GM04504 (cell line): ENCODE measurements at regions not wholly inside any gene's neighbourhood (a gene's known extent, or its start where the extent isn't known, plus 50 kb on each side); places are given as distances from the start of the nearest gene placed in this dataset.
"Not testable (repeated sequence)": the region's sequence is repeated elsewhere in the genome, so short reads cannot be mapped to it uniquely, and the experiment has no call there.

ENCODE experiments used
- DNase-seq: peaks from one replicate; pipeline ENCODE4 v3.0.0-alpha.2; 2012; ENCODE audit warnings: low read depth

GRCh38 chr6:79431537-79431933, 105.7 kb downstream of the LCA5 start:
- no peak for DNase-seq

- no peak for DNase-seq
Observed at GRCh38 chr6:79430913-79431536, 106.2 kb downstream of the LCA5 start.

GRCh38 chr6:79427721-79428120, 109.5 kb downstream of the LCA5 start:
- no peak for DNase-seq

- no peak for DNase-seq
Observed at GRCh38 chr6:79426625-79427278, 110.5 kb downstream of the LCA5 start.

- no peak for DNase-seq
Observed at GRCh38 chr6:79425589-79426311, 111.5 kb downstream of the LCA5 start.

GRCh38 chr6:79423216-79423615, 114.0 kb downstream of the LCA5 start:
- DNase-seq: no peak

GRCh38 chr6:79422666-79423065, 114.6 kb downstream of the LCA5 start:
- DNase-seq: no peak

GRCh38 chr6:79421707-79422484, 115.3 kb downstream of the LCA5 start:
- peak; percentile 20 for DNase-seq

- no peak for DNase-seq
Observed at GRCh38 chr6:79421001-79421411, 116.2 kb downstream of the LCA5 start.

- DNase-seq: no peak
Observed at GRCh38 chr6:79420054-79420453, 117.2 kb downstream of the LCA5 start.

GRCh38 chr6:79416931-79417330, 120.3 kb downstream of the LCA5 start:
- DNase-seq: no peak

- no peak for DNase-seq
Observed at GRCh38 chr6:79413562-79414002, 123.6 kb downstream of the LCA5 start.

- no peak for DNase-seq
Observed at GRCh38 chr6:79410806-79411205, 126.4 kb downstream of the LCA5 start.

- no peak for DNase-seq
Observed at GRCh38 chr6:79408256-79408974, 128.8 kb downstream of the LCA5 start.

- DNase-seq: no peak
Observed at GRCh38 chr6:79404677-79405076, 132.6 kb downstream of the LCA5 start.

- DNase-seq: no peak
Observed at GRCh38 chr6:79404261-79404660, 133.0 kb downstream of the LCA5 start.

- DNase-seq: no peak
Observed at GRCh38 chr6:79403563-79403962, 133.7 kb downstream of the LCA5 start.

- DNase-seq: no peak
Observed at GRCh38 chr6:79403086-79403485, 134.1 kb downstream of the LCA5 start.

- no peak for DNase-seq
Observed at GRCh38 chr6:79399499-79399898, 137.7 kb downstream of the LCA5 start.

- not testable (repeated sequence) for DNase-seq
Observed at GRCh38 chr6:79398617-79399016, 138.6 kb downstream of the LCA5 start.

- DNase-seq: no peak
Observed at GRCh38 chr6:79396625-79397024, 140.6 kb downstream of the LCA5 start.

GRCh38 chr6:79394690-79395089, 142.5 kb downstream of the LCA5 start:
- DNase-seq: no peak
